ENCODE measurements at regions not wholly inside any gene's neighbourhood (a gene's known extent, or its start where the extent isn't known, plus 50 kb on each side); places are given as distances from the start of the nearest gene placed in this dataset.

- no peaks in the 10 kb centered on the region for H3K27me3 ChIP-seq (ENCODE audit: insufficient read depth, insufficient read length)
- no peak for DNase-seq (ENCODE audit: low read depth, low spot score)
- no peak for TF ChIP-seq ZNF274 (IDR thresholded peaks at IDR 0.05; ENCODE audit: low read depth, low read length)
- no peak for TF ChIP-seq YY1 (IDR thresholded peaks at IDR 0.05; ENCODE audit: insufficient read depth, insufficient read length)
- TF ChIP-seq SUZ12 (IDR thresholded peaks at IDR 0.05; ENCODE audit: extremely low read depth, insufficient read depth, insufficient read length), result no peak
- no peak overlapping the region for H3K4me3 ChIP-seq (ENCODE audit: insufficient read length, low read depth)
- H3K4me1 ChIP-seq (ENCODE audit: insufficient read depth, insufficient read length), result no peaks in the 10 kb centered on the region
- no peaks in the 10 kb centered on the region for H3K36me3 ChIP-seq (ENCODE audit: insufficient read depth, insufficient read length, low read length)
- no peaks in the 10 kb centered on the region for H3K9me3 ChIP-seq (ENCODE audit: insufficient read depth, low read length)
- no peak overlapping the region for H3K9ac ChIP-seq (ENCODE audit: insufficient read length, low read depth)
These were observed 72.1 kb upstream of the TENM4 start for GRCh38 chr11:79512706-79513469.

- TF ChIP-seq SUZ12 (IDR thresholded peaks at IDR 0.05; ENCODE audit: extremely low read depth, insufficient read depth, insufficient read length) (no peak), ZNF274 (IDR thresholded peaks at IDR 0.05; ENCODE audit: low read depth, low read length) (no peak), YY1 (IDR thresholded peaks at IDR 0.05; ENCODE audit: insufficient read depth, insufficient read length) (no peak)
- DNase-seq (ENCODE audit: low read depth, low spot score), result no peak
- Histone ChIP-seq H3K4me3 (ENCODE audit: insufficient read length, low read depth) (no peak overlapping the region), H3K27me3 (ENCODE audit: insufficient read depth, insufficient read length) (no peaks in the 10 kb centered on the region), H3K9ac (ENCODE audit: insufficient read length, low read depth) (no peak overlapping the region), H3K9me3 (ENCODE audit: insufficient read depth, low read length) (no peaks in the 10 kb centered on the region), H3K4me1 (ENCODE audit: insufficient read depth, insufficient read length) (no peaks in the 10 kb centered on the region), H3K36me3 (ENCODE audit: insufficient read depth, insufficient read length, low read length) (no peaks in the 10 kb centered on the region)
These were observed 70.1 kb upstream of the TENM4 start for GRCh38 chr11:79510960-79511359.

- TF ChIP-seq SUZ12 (IDR thresholded peaks at IDR 0.05; ENCODE audit: extremely low read depth, insufficient read depth, insufficient read length) (no peak), YY1 (IDR thresholded peaks at IDR 0.05; ENCODE audit: insufficient read depth, insufficient read length) (no peak), ZNF274 (IDR thresholded peaks at IDR 0.05; ENCODE audit: low read depth, low read length) (no peak)
- no peaks in the 10 kb centered on the region for H3K27me3 ChIP-seq (ENCODE audit: insufficient read depth, insufficient read length)
- H3K4me3 ChIP-seq (ENCODE audit: insufficient read length, low read depth), result no peak overlapping the region
- H3K36me3 ChIP-seq (ENCODE audit: insufficient read depth, insufficient read length, low read length), result no peaks in the 10 kb centered on the region
- H3K4me1 ChIP-seq (ENCODE audit: insufficient read depth, insufficient read length), result no peaks in the 10 kb centered on the region
- DNase-seq (ENCODE audit: low read depth, low spot score), result no peak
- H3K9me3 ChIP-seq (ENCODE audit: insufficient read depth, low read length), result no peaks in the 10 kb centered on the region
- no peak overlapping the region for H3K9ac ChIP-seq (ENCODE audit: insufficient read length, low read depth)
These were observed 67.6 kb upstream of the TENM4 start for GRCh38 chr11:79508461-79508860.

- no peak for TF ChIP-seq YY1 (IDR thresholded peaks at IDR 0.05; ENCODE audit: insufficient read depth, insufficient read length)
- no peak for TF ChIP-seq SUZ12 (IDR thresholded peaks at IDR 0.05; ENCODE audit: extremely low read depth, insufficient read depth, insufficient read length)
- TF ChIP-seq ZNF274 (IDR thresholded peaks at IDR 0.05; ENCODE audit: low read depth, low read length), result no peak
- Histone ChIP-seq H3K4me3 (ENCODE audit: insufficient read length, low read depth) (no peak overlapping the region), H3K9me3 (ENCODE audit: insufficient read depth, low read length) (no peaks in the 10 kb centered on the region), H3K36me3 (ENCODE audit: insufficient read depth, insufficient read length, low read length) (no peaks in the 10 kb centered on the region), H3K4me1 (ENCODE audit: insufficient read depth, insufficient read length) (no peaks in the 10 kb centered on the region), H3K27me3 (ENCODE audit: insufficient read depth, insufficient read length) (no peaks in the 10 kb centered on the region), H3K9ac (ENCODE audit: insufficient read length, low read depth) (no peak overlapping the region)
- DNase-seq (ENCODE audit: low read depth, low spot score), result no peak
These were observed 66.9 kb upstream of the TENM4 start for GRCh38 chr11:79507706-79508105.

GRCh38 chr11:79506734-79507344, 66.0 kb upstream of the TENM4 start:
- Histone ChIP-seq H3K36me3 (ENCODE audit: insufficient read depth, insufficient read length, low read length) (no peaks in the 10 kb centered on the region), H3K9ac (ENCODE audit: insufficient read length, low read depth) (no peak overlapping the region), H3K4me1 (ENCODE audit: insufficient read depth, insufficient read length) (no peaks in the 10 kb centered on the region), H3K27me3 (ENCODE audit: insufficient read depth, insufficient read length) (no peaks in the 10 kb centered on the region), H3K9me3 (ENCODE audit: insufficient read depth, low read length) (no peaks in the 10 kb centered on the region), H3K4me3 (ENCODE audit: insufficient read length, low read depth) (no peak overlapping the region)
- no peak for TF ChIP-seq YY1 (IDR thresholded peaks at IDR 0.05; ENCODE audit: insufficient read depth, insufficient read length)
- TF ChIP-seq ZNF274 (IDR thresholded peaks at IDR 0.05; ENCODE audit: low read depth, low read length), result no peak
- TF ChIP-seq SUZ12 (IDR thresholded peaks at IDR 0.05; ENCODE audit: extremely low read depth, insufficient read depth, insufficient read length), result no peak
- DNase-seq (ENCODE audit: low read depth, low spot score), result no peak

- Histone ChIP-seq H3K4me3 (ENCODE audit: insufficient read length, low read depth) (no peak overlapping the region), H3K9ac (ENCODE audit: insufficient read length, low read depth) (no peak overlapping the region), H3K9me3 (ENCODE audit: insufficient read depth, low read length) (no peaks in the 10 kb centered on the region), H3K36me3 (ENCODE audit: insufficient read depth, insufficient read length, low read length) (no peaks in the 10 kb centered on the region), H3K4me1 (ENCODE audit: insufficient read depth, insufficient read length) (no peaks in the 10 kb centered on the region), H3K27me3 (ENCODE audit: insufficient read depth, insufficient read length) (no peaks in the 10 kb centered on the region)
- no peak for DNase-seq (ENCODE audit: low read depth, low spot score)
- no peak for TF ChIP-seq SUZ12 (IDR thresholded peaks at IDR 0.05; ENCODE audit: extremely low read depth, insufficient read depth, insufficient read length)
- no peak for TF ChIP-seq ZNF274 (IDR thresholded peaks at IDR 0.05; ENCODE audit: low read depth, low read length)
- TF ChIP-seq YY1 (IDR thresholded peaks at IDR 0.05; ENCODE audit: insufficient read depth, insufficient read length), result no peak
These were observed 65.3 kb upstream of the TENM4 start for GRCh38 chr11:79506124-79506523.

GRCh38 chr11:79503028-79503427, 62.2 kb upstream of the TENM4 start:
- TF ChIP-seq ZNF274 (IDR thresholded peaks at IDR 0.05; ENCODE audit: low read depth, low read length) (no peak), SUZ12 (IDR thresholded peaks at IDR 0.05; ENCODE audit: extremely low read depth, insufficient read depth, insufficient read length) (no peak), YY1 (IDR thresholded peaks at IDR 0.05; ENCODE audit: insufficient read depth, insufficient read length) (no peak)
- no peak for DNase-seq (ENCODE audit: low read depth, low spot score)
- no peak overlapping the region for H3K9ac ChIP-seq (ENCODE audit: insufficient read length, low read depth)
- H3K4me1 ChIP-seq (ENCODE audit: insufficient read depth, insufficient read length), result no peaks in the 10 kb centered on the region
- no peaks in the 10 kb centered on the region for H3K27me3 ChIP-seq (ENCODE audit: insufficient read depth, insufficient read length)
- no peak overlapping the region for H3K4me3 ChIP-seq (ENCODE audit: insufficient read length, low read depth)
- H3K36me3 ChIP-seq (ENCODE audit: insufficient read depth, insufficient read length, low read length), result no peaks in the 10 kb centered on the region
- no peaks in the 10 kb centered on the region for H3K9me3 ChIP-seq (ENCODE audit: insufficient read depth, low read length)
